Fibroblast of skin of right quadriceps (primary cell): ENCODE measurements at regions not wholly inside any gene's neighbourhood (a gene's known extent, or its start where the extent isn't known, plus 50 kb on each side); places are given as distances from the start of the nearest gene placed in this dataset.

Experiments
- DNase-seq: peaks from one replicate; pipeline ENCODE4 v3.0.0-alpha.2; 2013

- DNase-seq: peak; percentile 21
Measured at GRCh38 chr9:118975736-118976135, 393.5 kb downstream of the BRINP1 start.

- no peak for DNase-seq
Measured at GRCh38 chr9:118976160-118976559, 393.1 kb downstream of the BRINP1 start.

- no peak for DNase-seq
Measured at GRCh38 chr9:118984607-118985006, 384.6 kb downstream of the BRINP1 start.

GRCh38 chr9:118985851-118986250, 383.4 kb downstream of the BRINP1 start:
- DNase-seq: peak; percentile 31

GRCh38 chr9:118987167-118987566, 382.1 kb downstream of the BRINP1 start:
- DNase-seq: no peak

- DNase-seq: no peak
Measured at GRCh38 chr9:118990949-118991348, 378.3 kb downstream of the BRINP1 start.

GRCh38 chr9:118991366-118992285, 377.6 kb downstream of the BRINP1 start:
- peak; percentile 2 for DNase-seq

GRCh38 chr9:118992813-118993794, 376.1 kb downstream of the BRINP1 start:
- peak; percentile 14 for DNase-seq

- DNase-seq: no peak
Measured at GRCh38 chr9:118993965-118994364, 375.3 kb downstream of the BRINP1 start.

- no peak for DNase-seq
Measured at GRCh38 chr9:119002491-119002890, 366.7 kb downstream of the BRINP1 start.

- DNase-seq: peak; percentile 88
Measured at GRCh38 chr9:119003201-119003611, 366.0 kb downstream of the BRINP1 start.

GRCh38 chr9:119003882-119004617, 365.2 kb downstream of the BRINP1 start:
- DNase-seq: peak; percentile 81

- DNase-seq: peak; percentile 84
Measured at GRCh38 chr9:119004618-119004990, 364.6 kb downstream of the BRINP1 start.

GRCh38 chr9:119005162-119005561, 364.1 kb downstream of the BRINP1 start:
- DNase-seq: peak; percentile 46

- DNase-seq: peak; percentile 42
Measured at GRCh38 chr9:119009249-119009648, 360.0 kb downstream of the BRINP1 start.

- DNase-seq: no peak
Measured at GRCh38 chr9:119020284-119020683, 349.0 kb downstream of the BRINP1 start.

GRCh38 chr9:119020730-119021333, 348.4 kb downstream of the BRINP1 start:
- DNase-seq: no peak

- DNase-seq: peak; percentile 19
Measured at GRCh38 chr9:119026120-119026519, 343.1 kb downstream of the BRINP1 start.

GRCh38 chr9:119027901-119028699, 341.1 kb downstream of the BRINP1 start:
- no peak for DNase-seq

GRCh38 chr9:119029886-119030285, 339.3 kb downstream of the BRINP1 start:
- no peak for DNase-seq

GRCh38 chr9:119033596-119033995, 335.6 kb downstream of the BRINP1 start:
- DNase-seq: no peak
